GM21423 (cell line): ENCODE measurements at regions not wholly inside any gene's neighbourhood (a gene's known extent, or its start where the extent isn't known, plus 50 kb on each side); places are given as distances from the start of the nearest gene placed in this dataset.
A peak's percentile ranks its signal among the peaks of the same experiment; 100 is the strongest.

Experiments
- ATAC-seq: cut with Tn5 transposase; IDR thresholded peaks from one replicate; pipeline ENCODE4 v1.9.1; 2021; ENCODE audit warnings: mild to moderate bottlenecking, moderate library complexity; ENCODE audit not compliant: unreplicated experiment

DNA sequence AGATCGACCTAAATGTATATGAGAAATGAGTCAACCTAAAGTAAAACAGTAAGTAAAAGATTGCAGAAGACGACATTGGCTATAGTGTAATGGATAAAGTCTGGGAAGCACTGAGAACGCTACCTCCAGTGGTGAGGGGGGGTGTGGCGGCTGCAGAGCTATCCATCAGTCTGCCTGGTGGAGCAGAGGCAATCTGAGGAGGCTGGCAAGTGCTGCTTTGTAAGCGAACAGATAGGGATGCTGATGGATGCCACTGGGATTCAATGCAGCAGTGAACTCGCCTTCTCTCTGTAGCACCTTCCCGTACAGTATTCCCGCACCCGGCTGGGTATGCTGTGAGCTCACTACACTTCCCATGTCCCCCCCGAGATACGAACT lies 261.5 kb downstream of the NSG2 start:
- no peak for ATAC-seq

DNA sequence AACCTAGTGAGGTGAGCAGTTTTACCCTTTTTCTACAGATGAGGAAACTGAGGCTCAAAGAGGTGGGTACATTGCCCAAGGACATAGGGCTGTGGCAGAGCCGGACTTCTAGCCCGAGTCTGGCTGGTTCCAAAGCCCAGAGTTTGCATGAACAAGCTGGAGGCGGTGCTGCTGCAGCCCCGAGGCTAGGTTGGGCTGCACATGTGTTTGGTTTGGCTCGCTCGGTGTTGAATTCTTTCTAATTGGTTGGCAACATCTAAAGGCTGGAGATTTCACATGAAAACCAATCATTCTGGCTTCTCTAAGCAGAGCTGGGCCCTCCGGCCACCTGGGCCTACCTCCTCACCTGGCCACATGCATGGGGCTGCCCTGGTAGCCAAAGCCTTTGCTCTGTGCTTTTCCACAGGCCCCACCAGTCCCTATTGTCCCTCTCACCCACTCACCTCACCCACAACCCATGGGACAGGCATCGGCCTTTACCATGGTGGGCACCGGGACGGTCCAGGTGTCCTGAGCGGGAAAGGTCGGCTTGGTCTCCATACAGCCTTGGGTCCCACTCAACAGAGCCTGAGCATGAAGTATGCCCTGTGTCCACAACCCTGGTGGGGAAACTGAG lies 262.3 kb downstream of the NSG2 start:
- no peak for ATAC-seq

DNA sequence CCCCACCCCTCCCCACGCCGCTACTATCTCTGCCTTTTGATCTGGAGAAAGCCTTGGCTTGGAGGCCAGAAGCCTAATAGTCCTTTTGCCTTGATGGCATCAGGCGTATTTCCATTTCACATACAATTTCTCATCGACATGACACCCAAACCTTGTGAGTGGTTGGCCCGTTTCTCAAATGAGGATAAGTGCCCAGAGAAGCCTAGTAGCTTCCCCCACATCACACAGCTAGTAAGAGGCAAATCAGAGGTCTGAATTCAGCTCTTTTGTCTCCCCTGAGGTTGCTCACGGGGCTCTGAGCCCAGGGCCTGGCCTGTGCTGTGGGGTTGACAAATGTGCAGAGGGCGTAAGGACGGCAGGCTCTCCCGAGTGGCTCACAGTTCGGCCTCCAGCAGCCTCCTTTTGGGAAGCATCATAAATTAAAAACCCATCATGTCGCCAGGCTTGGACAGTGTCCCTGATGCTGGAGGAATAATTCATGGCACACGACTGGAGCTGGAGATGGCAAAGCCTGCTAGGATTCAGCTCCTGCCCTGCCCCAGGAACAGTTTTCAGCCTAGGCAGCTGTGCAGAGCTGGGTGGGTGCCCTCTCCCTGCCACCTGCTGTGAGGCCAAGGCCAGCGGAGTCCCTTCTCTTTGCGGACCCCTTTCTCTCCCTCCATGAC lies 263.8 kb downstream of the NSG2 start:
- no peak for ATAC-seq

DNA sequence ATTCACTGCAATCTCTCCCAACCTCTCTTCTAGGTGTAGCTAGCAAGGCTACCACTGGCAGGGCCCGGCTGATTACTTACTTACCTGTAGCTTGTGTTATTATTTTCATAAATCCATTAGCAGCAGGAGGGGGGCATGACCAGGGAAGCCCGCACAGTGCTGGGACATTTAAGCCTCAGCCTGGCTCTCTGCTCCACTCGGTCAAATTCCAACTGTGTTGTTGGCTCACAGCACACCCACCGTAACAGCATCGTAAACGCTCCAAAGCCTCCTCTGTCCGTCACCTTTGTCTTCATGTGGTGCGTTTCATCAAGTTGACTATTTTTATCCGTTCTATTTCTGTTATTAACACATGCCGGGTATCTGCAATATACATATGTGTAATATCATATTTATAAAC lies 264.7 kb downstream of the NSG2 start:
- no peak for ATAC-seq

DNA sequence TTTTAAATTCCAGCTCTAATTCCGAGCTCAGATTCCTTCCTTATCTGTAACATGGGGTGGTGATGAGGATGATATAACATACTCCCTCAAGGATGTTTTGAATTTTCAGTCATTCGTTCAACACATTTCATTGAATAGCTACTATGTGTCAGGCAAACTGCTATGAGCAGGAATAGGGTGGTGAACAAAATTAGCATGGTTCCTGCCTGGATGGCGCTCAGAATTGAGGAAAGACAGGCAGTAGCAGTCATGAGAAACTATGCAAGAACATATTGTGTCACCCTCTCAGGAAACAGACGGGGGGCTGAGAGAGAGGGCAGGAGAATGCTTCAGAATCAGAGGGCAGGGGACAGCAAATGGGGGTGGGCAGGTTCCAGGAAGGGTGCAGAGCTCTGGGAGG lies 265.2 kb downstream of the NSG2 start:
- ATAC-seq, result no peak

DNA sequence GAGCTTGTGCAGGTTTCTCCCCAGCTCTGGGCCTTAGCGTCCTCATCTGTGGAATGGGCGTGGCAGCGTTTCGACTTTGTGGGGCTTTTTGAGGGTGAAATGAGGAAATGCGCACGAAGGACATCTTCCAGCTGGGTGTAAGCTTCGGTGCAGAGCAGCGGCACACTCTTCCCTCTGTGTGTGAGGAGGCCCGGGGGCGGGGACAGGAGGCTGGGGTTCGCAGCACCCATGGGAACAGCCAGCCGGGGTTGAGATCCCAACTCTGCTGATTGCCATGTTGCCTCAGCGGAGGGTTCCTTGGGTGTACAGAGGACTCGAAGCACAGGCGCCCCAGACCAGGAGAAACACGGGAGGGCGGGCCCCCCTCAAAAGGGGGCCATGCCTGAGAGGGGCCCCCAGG lies 265.6 kb downstream of the NSG2 start:
- ATAC-seq, result no peak

DNA sequence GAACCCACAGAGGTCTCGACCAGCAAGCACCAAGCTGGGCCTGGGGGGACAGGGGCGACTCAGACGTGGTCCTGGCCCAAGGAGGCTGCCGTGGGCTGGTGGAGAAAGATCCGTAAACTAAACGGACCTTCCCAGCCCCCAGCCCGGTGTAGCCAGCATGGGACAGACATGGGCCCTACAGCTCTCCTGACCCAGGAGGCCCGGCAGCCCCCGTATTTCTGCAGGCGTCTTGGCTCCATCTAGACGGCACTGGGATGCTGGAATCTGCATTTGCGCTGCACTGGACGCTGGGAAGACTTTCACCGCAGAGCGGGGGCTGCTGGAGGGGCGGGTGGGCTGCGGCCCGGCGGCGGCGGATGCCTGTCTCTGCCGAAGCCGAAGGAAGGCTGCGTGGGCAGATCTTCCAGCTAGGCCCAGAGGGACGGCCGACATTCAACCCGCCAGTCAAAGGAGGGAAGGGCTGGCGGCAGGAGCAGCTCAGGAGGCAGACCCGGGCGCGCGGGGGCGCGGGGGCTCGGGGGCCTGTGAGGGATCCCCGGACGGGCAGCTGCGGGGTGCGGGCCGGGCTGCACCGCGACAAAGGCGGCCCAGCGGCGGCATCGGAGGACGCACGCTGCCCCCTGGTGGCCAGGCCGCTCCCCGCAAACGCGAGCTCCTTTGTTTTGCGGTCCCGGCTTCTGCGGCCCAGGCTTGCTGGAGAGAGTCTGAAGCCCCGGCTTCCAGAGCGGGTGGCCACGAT lies 266.2 kb downstream of the NSG2 start:
- peak; percentile 73 for ATAC-seq

DNA sequence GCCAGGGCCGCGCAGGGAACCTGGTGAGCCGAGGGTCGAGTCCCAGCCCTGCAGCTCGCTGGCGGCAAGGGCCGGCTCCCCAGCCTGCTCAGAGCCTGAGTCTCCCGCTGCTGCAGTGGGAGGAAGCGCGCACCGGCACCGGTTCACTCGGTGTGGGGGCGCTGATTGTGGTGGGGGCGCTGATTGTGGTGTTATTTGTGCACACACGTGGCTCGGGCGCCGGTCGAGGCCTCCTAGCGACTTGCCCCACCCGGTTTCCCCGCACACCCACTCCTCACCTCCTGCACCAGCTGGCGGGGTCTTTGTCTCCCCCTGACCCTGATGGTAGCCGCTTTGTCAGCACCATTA lies 266.7 kb downstream of the NSG2 start:
- peak; percentile 12 for ATAC-seq

DNA sequence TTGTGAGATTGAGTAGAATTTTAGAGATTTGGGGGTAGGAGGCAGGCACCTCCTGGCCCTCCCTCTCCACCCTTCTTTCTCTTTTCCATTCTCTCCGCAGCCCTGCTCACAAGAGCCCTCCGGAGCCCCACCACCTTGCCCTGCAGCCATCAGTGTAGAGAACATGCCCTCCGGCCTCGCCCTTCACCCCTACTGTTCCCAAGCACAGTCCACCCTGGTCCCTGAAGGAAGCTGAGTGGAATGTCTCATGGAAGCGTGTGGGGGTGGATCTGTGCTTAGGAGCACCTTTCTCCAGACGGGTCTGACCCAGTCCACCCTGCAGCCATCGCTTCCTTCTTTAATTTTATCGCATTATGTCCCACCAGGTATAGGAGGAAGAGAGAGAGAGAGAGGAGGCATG lies 267.1 kb downstream of the NSG2 start:
- no peak for ATAC-seq

DNA sequence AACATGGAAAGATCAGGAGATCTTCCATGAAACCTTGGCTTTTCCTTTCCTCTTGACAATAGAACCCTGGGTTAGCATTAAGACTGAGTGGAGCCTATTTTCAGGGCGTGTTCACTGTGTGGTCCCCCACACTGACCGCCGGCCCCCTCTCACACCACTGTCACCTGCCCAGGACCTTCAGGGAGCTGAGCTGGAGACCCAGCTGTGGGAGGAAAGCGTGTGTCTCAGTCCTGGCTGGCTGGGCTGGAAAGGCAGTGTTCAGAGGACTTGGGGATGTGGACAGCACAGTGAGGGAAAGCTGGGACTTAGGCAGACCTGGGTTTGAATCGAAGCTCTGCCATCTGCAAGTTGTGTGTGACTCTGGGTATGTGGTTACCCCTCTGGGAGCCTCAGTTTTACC lies 268.1 kb downstream of the NSG2 start:
- ATAC-seq, result no peak

DNA sequence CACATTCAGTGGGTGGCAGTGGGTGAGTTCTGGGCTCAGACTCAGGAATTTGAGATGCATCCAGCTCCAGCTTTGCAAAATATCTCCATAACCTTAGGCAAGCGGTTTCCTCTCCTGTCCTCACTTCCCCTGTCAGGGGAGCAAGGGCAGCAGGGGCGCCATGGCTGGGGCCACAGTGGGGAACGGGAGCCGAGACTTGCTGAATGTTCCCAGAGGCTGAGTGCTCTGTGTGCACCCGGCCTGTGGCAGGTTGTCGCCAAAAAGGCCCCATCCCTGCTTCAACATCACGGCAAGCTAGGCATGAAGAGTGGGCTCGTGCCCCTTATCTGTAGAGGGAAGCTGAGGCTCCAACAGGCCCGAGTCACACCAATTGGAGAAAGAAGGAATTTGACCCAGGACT lies 268.8 kb downstream of the NSG2 start:
- no peak for ATAC-seq

DNA sequence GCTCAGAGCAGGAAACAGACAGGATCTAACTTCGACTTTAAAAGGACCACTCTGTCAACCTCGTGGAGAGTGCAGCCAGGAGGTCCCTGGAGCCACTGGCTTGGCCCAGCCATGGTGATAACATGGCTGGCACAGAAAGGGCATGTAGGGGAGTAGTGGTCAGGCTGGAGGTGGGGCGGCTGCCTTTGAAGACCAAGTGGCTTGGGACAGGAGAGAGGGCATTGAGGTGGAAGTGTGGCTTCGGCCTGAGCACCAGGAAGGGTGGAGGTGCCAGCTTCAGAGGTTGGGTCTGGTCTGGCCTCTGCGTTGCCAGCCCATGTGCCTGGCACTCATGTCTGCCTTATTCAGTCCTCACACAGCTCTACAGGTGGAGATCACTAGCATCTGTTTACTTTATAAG lies 270.0 kb downstream of the NSG2 start:
- ATAC-seq, result no peak

DNA sequence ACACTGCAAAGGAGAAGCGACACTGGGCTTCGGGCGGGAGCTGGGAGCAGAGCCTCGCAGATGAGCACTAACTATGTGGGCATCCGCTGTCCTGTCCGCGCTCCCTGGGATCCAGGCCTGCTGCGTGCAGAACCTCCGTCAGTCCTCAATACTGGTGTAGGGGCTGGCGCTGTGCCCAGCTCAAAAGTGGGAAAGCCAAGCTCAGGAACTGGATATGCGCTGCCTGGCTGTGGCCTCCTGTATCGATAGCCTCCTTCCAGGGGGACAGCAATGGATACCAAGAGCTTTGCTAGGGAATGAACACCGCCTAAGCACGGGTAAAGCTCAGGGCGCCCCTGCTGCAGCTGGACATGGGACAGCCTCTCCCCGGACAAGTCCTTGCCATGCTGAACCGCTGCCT lies 270.4 kb downstream of the NSG2 start:
- no peak for ATAC-seq

DNA sequence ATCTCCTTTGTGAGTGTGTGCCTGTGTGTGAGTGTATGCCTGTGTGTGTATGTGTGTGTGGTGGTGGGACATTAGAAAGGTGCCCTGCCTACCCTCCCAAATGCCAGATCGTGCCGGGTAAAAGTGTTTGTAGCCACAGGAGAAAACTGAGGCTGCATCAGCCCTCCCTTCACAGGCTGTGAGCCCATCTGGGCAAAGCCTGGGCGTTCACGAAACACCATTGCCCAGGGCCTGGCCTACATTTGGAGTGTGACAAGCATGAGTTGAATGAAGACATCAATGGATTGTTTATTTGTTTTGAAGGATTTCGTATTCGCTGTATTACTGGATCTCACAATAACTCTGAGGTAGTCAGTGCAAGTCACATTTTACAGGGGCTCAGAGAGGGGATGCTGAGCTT lies 270.8 kb downstream of the NSG2 start:
- ATAC-seq, result no peak

DNA sequence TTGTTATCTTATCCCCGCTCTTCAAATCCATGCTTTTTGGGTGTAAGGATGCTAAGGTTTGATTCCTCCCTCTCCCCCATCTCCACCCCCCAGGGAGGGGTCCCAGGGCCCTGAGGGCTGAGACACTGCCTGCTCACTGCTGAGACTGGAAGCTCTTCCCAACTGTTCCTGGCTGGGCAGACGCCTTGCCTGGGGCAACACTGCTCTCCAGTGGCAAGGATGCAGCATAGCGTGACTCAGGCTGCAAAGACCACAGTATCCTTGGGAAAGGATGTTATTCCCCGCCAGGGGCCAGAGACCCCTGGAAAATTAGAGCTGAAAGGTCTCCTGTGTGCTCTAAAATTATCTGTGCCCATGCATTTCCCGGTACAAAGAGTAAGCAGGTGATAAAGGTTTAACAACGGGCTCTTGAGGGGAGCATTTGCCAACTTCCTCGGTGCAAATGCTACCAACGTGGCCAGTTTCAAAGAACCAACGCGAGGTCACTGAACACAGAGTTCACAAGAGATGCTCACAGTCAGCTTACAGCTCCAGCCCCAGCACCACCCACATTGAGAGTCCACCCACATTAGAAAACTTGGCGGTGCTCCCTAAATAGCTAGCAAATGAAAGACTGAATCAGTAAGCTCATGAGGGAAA lies 271.9 kb downstream of the NSG2 start:
- no peak for ATAC-seq

DNA sequence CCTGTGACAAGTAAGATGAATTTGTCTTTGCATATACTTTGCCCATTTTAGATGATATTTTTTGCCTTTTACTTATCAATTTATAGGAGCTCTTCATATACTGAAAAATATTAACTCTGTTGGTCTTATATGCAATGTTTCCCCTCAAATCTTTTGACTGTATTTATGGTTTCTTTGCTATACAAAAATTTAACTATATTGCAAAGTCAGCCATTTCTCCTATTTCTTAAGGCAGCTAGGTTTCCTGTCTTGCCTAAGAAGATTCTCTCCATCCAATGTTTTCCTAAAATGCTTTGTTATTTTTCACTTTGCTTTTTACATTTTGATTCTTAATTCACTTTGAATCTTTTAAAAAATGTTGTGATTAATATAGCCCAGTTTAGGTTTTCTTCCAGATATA lies 273.1 kb downstream of the NSG2 start:
- no peak for ATAC-seq

DNA sequence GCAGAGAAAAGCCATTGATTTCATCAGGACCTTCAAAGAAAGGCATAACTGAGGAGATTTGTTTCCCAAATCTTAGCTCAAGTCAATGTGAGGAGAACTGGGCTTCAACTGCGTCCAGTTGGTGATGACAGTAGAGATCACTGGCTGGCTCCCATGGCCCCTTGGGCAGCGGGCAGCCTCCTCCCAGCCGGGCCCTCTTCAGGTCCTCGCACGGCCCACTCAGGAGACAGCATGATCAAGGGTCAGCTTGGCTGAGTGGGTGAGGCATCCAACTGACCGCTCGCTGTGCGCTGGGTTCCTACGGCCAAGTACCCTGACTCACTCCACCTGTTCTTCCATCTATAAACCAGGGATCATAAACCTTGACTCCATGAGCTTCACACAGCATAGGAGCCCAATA lies 274.0 kb downstream of the NSG2 start:
- ATAC-seq, result no peak

DNA sequence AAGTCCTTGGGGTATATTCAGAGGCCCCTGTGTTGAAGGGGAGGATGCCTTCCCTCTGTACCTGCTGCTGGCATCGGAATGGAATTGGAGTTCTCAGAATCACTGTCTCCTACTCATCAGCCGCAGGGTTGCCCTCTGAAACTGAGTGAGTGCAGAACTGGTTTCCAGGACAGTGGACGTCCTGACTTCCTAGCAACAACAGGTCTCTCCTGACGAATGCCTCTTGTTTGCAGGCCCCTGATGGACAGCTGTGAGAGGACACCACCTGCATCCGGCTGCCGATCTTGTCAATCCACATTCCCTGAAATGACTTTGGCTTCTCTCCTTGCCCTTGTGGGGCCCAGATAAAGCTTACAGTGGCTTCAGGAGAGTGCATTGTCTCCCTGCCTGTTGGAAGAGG lies 274.5 kb downstream of the NSG2 start:
- no peak for ATAC-seq

DNA sequence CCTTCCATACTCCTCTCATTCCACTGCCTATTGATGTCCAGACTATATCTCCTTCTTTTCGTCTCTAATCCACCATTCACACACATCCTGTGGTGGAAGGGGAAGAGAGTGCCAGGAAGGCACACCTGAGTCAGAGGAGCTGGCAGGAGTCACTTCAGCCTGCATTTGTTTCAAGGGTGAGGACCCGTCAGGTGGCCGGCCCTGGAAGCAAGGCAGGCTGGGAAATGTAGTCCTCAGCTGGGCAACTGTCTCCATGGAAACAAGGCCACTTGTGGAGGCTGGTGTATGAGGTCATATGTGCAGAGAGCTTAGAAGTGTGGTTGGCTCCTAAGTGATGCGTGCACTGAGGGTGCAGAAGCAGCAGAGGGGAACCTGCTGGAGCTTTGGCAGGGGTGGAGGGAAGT lies 278.4 kb downstream of the NSG2 start:
- peak; percentile 53 for ATAC-seq

DNA sequence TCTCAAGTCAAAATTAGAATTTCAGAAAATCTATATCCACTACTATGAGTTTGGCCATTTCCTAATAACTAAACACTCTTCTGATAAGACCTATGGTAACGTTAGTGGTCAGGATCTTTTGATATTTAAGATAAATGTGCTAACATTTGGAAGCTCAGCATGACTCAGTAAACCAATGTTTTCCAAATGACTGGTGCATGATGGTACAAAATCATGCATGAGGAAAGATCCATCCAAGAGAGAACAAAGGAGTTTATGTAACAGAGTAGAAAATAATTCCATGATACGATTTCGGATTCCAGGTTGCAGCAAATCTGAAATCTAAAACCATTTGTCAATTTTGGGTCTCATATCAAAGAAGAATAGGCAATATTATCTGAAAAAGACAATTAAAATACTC lies 279.2 kb downstream of the NSG2 start:
- ATAC-seq, result no peak

DNA sequence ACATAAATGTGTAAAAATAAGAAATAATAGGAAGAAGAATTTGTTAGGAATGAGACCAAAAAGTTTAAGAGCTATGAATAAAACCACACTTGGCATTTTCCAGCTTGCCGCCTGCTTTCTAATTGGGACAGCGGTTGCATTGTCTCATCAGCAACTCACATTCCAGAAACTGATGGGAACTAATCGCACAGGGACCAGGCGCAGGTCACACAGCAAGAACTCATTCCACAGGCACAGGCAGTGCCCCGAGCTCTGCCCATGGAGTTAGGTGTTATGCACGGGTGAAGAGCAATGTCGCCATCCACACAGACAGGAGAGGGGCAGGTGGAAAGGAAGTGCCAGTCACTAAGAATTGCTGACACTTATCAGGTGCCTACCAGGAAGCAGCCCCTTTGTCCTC lies 279.9 kb downstream of the NSG2 start:
- ATAC-seq, result no peak

DNA sequence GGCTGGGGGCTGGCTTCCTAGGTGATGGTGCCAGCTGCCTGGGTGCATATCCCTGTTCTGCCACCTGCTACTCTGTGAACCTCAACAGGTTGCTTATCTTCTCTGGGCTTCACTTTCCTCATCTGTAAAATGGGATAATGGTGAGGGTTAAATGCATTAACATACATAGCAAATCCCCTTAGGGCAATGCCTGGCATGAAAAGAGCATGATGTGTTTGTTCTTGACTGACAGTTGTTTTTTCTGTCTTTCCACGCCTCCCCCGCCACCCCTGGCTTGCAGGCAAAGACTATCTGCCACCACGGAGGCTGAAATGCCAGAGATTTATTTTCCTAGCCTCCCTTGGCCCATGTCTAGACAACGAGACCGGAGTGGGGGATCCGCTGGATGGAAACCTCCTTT lies 280.5 kb downstream of the NSG2 start:
- ATAC-seq, result no peak
